GM12872 (cell line): ENCODE measurements at regions not wholly inside any gene's neighbourhood (a gene's known extent, or its start where the extent isn't known, plus 50 kb on each side); places are given as distances from the start of the nearest gene placed in this dataset.

Experiments used
- TF ChIP-seq, protein P1 (sequence below): IDR thresholded peaks from 3 replicates; pipeline ENCODE4 v1.5.1; 2011; ENCODE audit warnings: low read depth, mild to moderate bottlenecking, low read length, moderate library complexity; ENCODE audit not compliant: insufficient read depth

DNA sequence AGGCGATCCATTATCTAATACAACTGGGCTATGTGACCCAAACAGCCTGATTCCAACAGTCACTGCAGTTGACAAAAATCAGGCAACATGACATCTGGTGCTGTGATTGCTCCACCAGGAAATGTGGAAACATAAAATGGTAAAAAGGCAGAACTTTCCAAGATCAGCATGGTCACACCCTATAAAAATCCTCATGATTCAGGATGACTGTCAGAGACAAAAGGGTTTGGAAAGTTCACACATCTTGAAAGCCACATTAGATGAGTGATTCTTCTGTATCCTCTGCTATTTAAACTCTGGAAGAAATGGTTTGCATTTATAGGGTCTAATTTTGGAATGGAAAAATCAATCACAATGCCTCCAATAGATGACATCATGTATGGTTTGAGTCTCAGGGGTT, 662.6 kb upstream of the IGFBP3 start:
- TF ChIP-seq, protein P1, sequence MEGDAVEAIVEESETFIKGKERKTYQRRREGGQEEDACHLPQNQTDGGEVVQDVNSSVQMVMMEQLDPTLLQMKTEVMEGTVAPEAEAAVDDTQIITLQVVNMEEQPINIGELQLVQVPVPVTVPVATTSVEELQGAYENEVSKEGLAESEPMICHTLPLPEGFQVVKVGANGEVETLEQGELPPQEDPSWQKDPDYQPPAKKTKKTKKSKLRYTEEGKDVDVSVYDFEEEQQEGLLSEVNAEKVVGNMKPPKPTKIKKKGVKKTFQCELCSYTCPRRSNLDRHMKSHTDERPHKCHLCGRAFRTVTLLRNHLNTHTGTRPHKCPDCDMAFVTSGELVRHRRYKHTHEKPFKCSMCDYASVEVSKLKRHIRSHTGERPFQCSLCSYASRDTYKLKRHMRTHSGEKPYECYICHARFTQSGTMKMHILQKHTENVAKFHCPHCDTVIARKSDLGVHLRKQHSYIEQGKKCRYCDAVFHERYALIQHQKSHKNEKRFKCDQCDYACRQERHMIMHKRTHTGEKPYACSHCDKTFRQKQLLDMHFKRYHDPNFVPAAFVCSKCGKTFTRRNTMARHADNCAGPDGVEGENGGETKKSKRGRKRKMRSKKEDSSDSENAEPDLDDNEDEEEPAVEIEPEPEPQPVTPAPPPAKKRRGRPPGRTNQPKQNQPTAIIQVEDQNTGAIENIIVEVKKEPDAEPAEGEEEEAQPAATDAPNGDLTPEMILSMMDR: no peak

DNA sequence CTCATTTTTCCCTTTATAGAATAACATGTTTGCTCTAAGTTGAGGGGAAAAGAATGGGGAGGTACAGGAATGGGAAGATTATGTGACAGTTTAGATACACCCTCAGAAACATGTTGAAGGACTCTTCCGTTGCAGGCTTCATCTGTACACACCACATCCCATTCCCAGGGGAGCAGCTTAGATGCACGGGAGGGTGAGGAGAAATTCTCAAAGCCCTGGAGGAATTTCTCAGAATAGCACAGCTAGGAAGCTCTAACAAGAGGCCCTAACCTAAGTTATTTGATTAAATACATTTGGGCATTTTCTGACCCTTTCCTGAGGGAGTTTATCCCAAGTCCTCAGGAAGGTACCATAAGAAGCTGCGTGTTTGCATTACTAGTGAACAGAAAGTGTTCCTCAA, 660.2 kb upstream of the IGFBP3 start:
- TF ChIP-seq, protein P1: no peak

DNA sequence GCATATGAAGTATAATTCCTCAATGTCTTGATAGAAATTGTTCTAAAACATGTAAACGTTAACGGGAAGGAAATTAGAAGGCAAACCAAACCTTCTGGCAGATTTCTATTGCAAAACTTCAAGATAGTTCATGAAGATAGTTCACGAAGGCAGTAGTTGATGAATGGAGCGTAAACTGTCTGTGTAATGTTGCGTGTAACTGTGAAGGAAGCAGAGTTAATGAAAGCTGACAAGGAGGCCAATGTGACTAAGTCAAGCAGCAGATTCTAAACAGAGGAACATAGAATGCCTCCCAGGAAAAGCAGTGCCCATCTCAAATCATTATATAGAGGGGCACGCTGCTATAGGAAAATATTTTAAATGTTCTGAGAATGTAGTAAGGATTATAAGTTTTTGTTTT, 659.7 kb upstream of the IGFBP3 start:
- TF ChIP-seq, protein P1: no peak

DNA sequence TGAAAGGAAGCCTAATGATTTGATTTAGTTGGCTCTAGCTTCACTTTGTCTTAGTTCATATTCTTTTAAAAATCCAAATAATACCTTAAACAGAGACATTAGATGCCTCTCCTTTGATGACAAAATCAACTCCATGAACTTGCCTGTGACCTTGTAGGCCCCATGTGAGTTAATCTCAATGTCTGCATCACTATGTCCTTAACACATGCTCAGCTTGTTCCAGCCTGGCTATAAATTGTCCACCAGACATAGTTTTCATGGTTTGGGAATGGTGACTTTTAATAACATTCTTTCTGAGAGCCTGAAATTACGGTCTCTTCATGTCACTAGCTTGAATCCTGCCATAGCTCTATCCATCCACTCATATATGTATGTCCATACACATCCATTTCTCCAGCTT, 656.3 kb upstream of the IGFBP3 start:
- TF ChIP-seq, protein P1: no peak

DNA sequence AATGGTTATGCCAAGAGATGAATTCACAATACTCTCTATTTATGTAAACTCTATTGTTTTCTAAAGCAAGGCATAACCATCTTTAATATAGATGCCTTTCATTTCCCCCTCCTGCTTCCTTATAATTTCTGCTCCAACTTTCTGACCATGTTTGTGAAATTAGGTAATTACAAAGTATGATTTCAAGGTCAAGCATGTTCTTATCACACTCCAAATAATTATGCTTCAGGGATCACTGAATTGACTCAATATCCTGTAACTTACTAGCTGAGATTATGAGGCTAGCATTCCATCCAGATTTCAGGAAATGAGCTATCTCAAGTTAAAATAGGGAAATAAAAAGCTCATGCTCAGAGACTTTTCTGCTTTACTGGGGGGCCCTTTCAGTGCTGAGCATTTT, 655.9 kb upstream of the IGFBP3 start:
- TF ChIP-seq, protein P1: no peak

DNA sequence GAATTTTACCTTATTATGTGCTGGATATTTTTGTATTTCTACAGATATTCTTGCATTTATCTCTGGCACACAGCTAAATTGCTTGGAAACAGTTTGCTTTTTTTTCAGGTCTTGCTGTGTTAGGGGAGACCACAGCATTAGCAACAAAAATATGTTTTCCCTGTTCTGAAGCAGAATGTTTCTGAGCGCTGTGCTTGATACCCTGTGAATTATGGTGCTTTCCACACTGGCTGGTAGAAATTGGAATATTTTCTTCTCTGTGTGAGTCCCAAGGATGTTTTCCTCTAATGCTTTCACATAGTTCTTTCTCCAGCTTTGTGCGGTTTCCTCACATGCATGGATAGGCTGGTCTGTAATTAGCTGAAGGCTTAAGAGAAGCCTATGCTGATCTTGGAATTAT, 651.6 kb upstream of the IGFBP3 start:
- TF ChIP-seq, protein P1: no peak

DNA sequence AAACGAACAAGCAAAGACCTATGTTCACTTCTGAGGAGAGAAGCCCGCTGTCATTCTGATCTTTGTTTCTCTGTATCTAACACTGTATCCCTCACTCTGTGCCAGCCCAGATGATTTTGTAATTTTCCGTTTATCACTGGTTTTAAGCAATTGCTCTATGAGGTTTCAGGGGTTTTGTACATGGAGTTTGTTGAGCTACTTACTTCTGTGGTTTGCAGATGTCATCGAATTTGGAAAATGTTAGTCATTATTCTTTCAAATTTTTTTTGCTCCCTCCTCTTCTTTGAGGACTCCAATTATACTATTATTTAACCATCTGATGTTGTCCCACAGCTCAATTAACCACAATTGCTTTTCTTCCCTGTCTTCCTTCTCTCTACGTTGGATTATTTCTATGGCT, 650.9 kb upstream of the IGFBP3 start:
- TF ChIP-seq, protein P1: no peak

DNA sequence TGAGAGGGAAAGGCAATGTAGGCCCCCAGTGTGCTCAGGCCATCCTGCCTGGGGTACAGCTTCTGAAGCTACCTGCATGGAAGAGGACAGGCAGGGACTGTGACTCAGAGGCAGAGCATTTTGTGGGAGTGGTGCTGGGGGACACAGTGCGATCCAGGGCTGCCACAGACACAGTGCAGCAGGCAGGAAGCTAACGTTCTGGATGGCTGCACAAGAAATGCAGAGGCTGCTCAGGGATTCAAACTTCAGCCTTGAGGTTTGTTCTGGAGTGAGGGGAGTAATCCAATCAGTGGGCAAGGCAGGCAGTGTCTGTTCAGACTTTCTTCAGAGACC, 648.0 kb upstream of the IGFBP3 start:
- TF ChIP-seq, protein P1: no peak
